Omental fat pad (tissue), 3 donors: ENCODE measurements at regions not wholly inside any gene's neighbourhood (a gene's known extent, or its start where the extent isn't known, plus 50 kb on each side); places are given as distances from the start of the nearest gene placed in this dataset.

Source experiments
- ATAC-seq: fragments of 150-250 bp; one replicate; pipeline ENCODE4 v1.9.1; 2016; ENCODE audit warnings: mild to moderate bottlenecking, moderate library complexity; ENCODE audit not compliant: low FRiP score
- DNase-seq: peaks from one replicate; pipeline ENCODE4 v3.0.0-alpha.2; 2019; ENCODE audit warnings: low spot score
- CTCF ChIP-seq, 3 donors: fragments of 450-650 bp; IDR thresholded peaks; one replicate each; pipeline ENCODE4 v1.5.1; 2016 to 2017; ENCODE audit warnings: antibody characterized with exemption in 3 of 3, mild to moderate bottlenecking in 3 of 3, moderate library complexity in 2 of 3

GRCh38 chr4:74656596-74656995, 137.7 kb downstream of the BTC start:
- no peak for ATAC-seq
- no peak for DNase-seq
- no peak for TF ChIP-seq CTCF (IDR thresholded peaks at IDR 0.05)

GRCh38 chr4:74658116-74658515, 136.2 kb downstream of the BTC start:
- no peak for TF ChIP-seq CTCF (IDR thresholded peaks at IDR 0.05)
- DNase-seq (no peak), ATAC-seq (no peak)

- no peak for TF ChIP-seq CTCF (IDR thresholded peaks at IDR 0.05)
- ATAC-seq: peak; percentile 92
- DNase-seq: no peak
Measured at GRCh38 chr4:74659576-74660411, 134.5 kb downstream of the BTC start.

GRCh38 chr4:74660866-74661265, 133.5 kb downstream of the BTC start:
- DNase-seq (no peak), ATAC-seq (no peak)
- TF ChIP-seq CTCF (IDR thresholded peaks at IDR 0.05): no peak

- DNase-seq (no peak), ATAC-seq (no peak)
- TF ChIP-seq CTCF (IDR thresholded peaks at IDR 0.05): no peak
Measured at GRCh38 chr4:74661427-74662201, 132.7 kb downstream of the BTC start.

- TF ChIP-seq CTCF (IDR thresholded peaks at IDR 0.05): no peak
- ATAC-seq: no peak
- DNase-seq: no peak
Measured at GRCh38 chr4:74663631-74664030, 130.7 kb downstream of the BTC start.
